ENCODE measurements at regions not wholly inside any gene's neighbourhood (a gene's known extent, or its start where the extent isn't known, plus 50 kb on each side); places are given as distances from the start of the nearest gene placed in this dataset.

- TF ChIP-seq RBBP5 (IDR thresholded peaks at IDR 0.05; ENCODE audit: borderline replicate concordance, low read depth, low read length) (no peak), SP2 (IDR thresholded peaks at IDR 0.05; ENCODE audit: low read length) (no peak), SUZ12 (IDR thresholded peaks at IDR 0.05; ENCODE audit: low read length) (no peak), SIRT6 (IDR thresholded peaks at IDR 0.05; ENCODE audit: low read length) (no peak)
Measured at GRCh38 chr11:95554911-95555310, 234.7 kb downstream of the FAM76B start (continued).
